SK-N-SH (cell line): ENCODE measurements at regions not wholly inside any gene's neighbourhood (a gene's known extent, or its start where the extent isn't known, plus 50 kb on each side); places are given as distances from the start of the nearest gene placed in this dataset.

ENCODE experiments used
- CTCF ChIA-PET: fragments of 300-600, 350-600 bp; formaldehyde crosslinking; extraction: SDS; loops from one replicate; lab custom pipeline; 2021; lab: Yijun Ruan, JAX
- POLR2A ChIA-PET: fragments of 350-600 bp; sonication (Branson Sonifier 250); formaldehyde crosslinking; extraction: SDS; loops from one replicate; lab custom pipeline; 2020; ENCODE audit warnings: antibody characterized with exemption, inconsistent platforms; lab: Yijun Ruan, JAX
- DNase-seq: peaks from one replicate; pipeline ENCODE4 v3.0.0; 2012
- H2AFZ ChIP-seq: fragments of 200-600 bp; sonication (generic); 2 replicates; pipeline ENCODE4 v1.8.1; 2016; ENCODE audit warnings: antibody characterized with exemption, mild to moderate bottlenecking, low read depth
- H3F3A ChIP-seq: fragments of 200-600 bp; sonication (generic); replicated peaks from 2 replicates; pipeline ENCODE3; 2016; ENCODE audit warnings: antibody characterized with exemption, mild to moderate bottlenecking; ENCODE audit not compliant: insufficient read depth
- H3K27ac ChIP-seq, 2 experiments: fragments of 200-500 bp in 1 of 2; fragments of 200-600 bp in 1 of 2; sonication (Bioruptor generic) in 1 of 2; sonication (generic), shearing (Covaris generic) in 1 of 2; 2 replicates each; pipeline versions ENCODE4 v1.5.1 to v1.6.1; 2014 to 2016; ENCODE audit warnings: low read depth in 2 of 2, inconsistent platforms in 1 of 2, low read length in 1 of 2, mild to moderate bottlenecking in 1 of 2, mixed read lengths in 1 of 2
- H3K27me3 ChIP-seq: fragments of 200-600 bp; sonication (generic), shearing (Covaris generic); 2 replicates; pipeline ENCODE4 v1.6.1; 2016; ENCODE audit warnings: mixed run types; ENCODE audit not compliant: insufficient read depth
- H3K36me3 ChIP-seq, 2 experiments: fragments of 200-500 bp in 1 of 2; fragments of 200-600 bp in 1 of 2; sonication (Bioruptor generic) in 1 of 2; sonication (generic) in 1 of 2; replicated peaks in 1 of 2; 2 replicates each; pipeline versions ENCODE3 to v1.5.1; 2014 to 2016; ENCODE audit warnings: low read length in 1 of 2, mild to moderate bottlenecking in 1 of 2; ENCODE audit not compliant: insufficient read depth in 2 of 2, control insufficient read depth in 1 of 2
- H3K4me1 ChIP-seq, 2 experiments: fragments of 200-500 bp in 1 of 2; fragments of 200-600 bp in 1 of 2; sonication (Bioruptor generic) in 1 of 2; sonication (generic), shearing (Covaris generic) in 1 of 2; 2 replicates each; pipeline versions ENCODE4 v1.5.1 to v1.6.1; 2014 to 2016; ENCODE audit warnings: low read depth in 1 of 2, low read length in 1 of 2, mixed run types in 1 of 2; ENCODE audit not compliant: insufficient read depth in 2 of 2, control insufficient read depth in 1 of 2
- H3K4me2 ChIP-seq: fragments of 200-600 bp; sonication (generic), shearing (Covaris generic); 2 replicates; pipeline ENCODE4 v1.6.1; 2017; ENCODE audit warnings: mixed run types
- H3K4me3 ChIP-seq, 2 experiments: fragments of 200-500 bp in 1 of 2; fragments of 200-600 bp in 1 of 2; sonication (Bioruptor generic) in 1 of 2; sonication (generic), shearing (Covaris generic) in 1 of 2; 2 replicates each; pipeline versions ENCODE4 v1.5.1 to v1.8.1; 2014 to 2016; ENCODE audit warnings: low read depth in 2 of 2, inconsistent platforms in 1 of 2, low read length in 1 of 2, mild to moderate bottlenecking in 1 of 2, mixed read lengths in 1 of 2, moderate library complexity in 1 of 2
- H3K79me2 ChIP-seq: fragments of 200-600 bp; sonication (generic); 2 replicates; pipeline ENCODE4 v1.8.1; 2017; ENCODE audit warnings: mild to moderate bottlenecking; ENCODE audit not compliant: insufficient read depth
- H3K9ac ChIP-seq: fragments of 200-600 bp; sonication (generic); 2 replicates; pipeline ENCODE4 v1.6.1; 2017; ENCODE audit warnings: mixed run types
- H3K9me2 ChIP-seq: fragments of 200-600 bp; sonication (generic); 2 replicates; pipeline ENCODE4 v1.6.1; 2017; ENCODE audit warnings: mixed run types
- H3K9me3 ChIP-seq: fragments of 200-600 bp; sonication (generic); 2 replicates; pipeline ENCODE4 v1.6.1; 2017; ENCODE audit warnings: mixed run types, mild to moderate bottlenecking, moderate library complexity
- H4K20me1 ChIP-seq: fragments of 200-600 bp; sonication (generic); 2 replicates; pipeline ENCODE4 v1.6.1; 2017; ENCODE audit warnings: mild to moderate bottlenecking, mixed run types; ENCODE audit not compliant: insufficient read depth
- CHD2 ChIP-seq: fragments of 150-350 bp; IDR thresholded peaks from 2 replicates; pipeline ENCODE4 v1.6.1; 2018; ENCODE audit warnings: low read length; ENCODE audit not compliant: partially characterized antibody
- EZH2phosphoT487 ChIP-seq: fragments of 200-600 bp; sonication (generic); IDR thresholded peaks from 2 replicates; pipeline ENCODE4 v1.6.1; 2017; ENCODE audit warnings: low read depth, mixed run types, mild to moderate bottlenecking, antibody characterized with exemption, moderate library complexity, borderline replicate concordance
- FOSL2 ChIP-seq: IDR thresholded peaks from 2 replicates; pipeline ENCODE4 v1.4.0; 2012; ENCODE audit warnings: low read depth, mild to moderate bottlenecking, moderate library complexity, borderline replicate concordance
- GABPA ChIP-seq: IDR thresholded peaks from 2 replicates; pipeline ENCODE4 v1.4.0; 2012; ENCODE audit warnings: low read depth, mild to moderate bottlenecking
- GATA2 ChIP-seq: sonication (generic); formaldehyde crosslinking; IDR thresholded peaks from 2 replicates; pipeline ENCODE4 v1.5.0; 2020; ENCODE audit warnings: mild to moderate bottlenecking, missing genetic modification reagents
- MEF2A ChIP-seq: IDR thresholded peaks from 2 replicates; pipeline ENCODE4 v1.4.0; 2012; ENCODE audit warnings: low read depth, borderline replicate concordance
- NFIC ChIP-seq: IDR thresholded peaks from 2 replicates; pipeline ENCODE4 v1.4.0; 2012; ENCODE audit warnings: borderline replicate concordance
- PBX3 ChIP-seq: IDR thresholded peaks from 2 replicates; pipeline ENCODE4; 2012
- RAD21 ChIP-seq: IDR thresholded peaks from 2 replicates; pipeline ENCODE4 v1.6.1; 2012; ENCODE audit warnings: mild to moderate bottlenecking, low read length
- RFX5 ChIP-seq: IDR thresholded peaks from 2 replicates; pipeline ENCODE4 v1.6.1; 2012; ENCODE audit warnings: mild to moderate bottlenecking, improper control_type of control experiment, low read length
- SMC3 ChIP-seq: IDR thresholded peaks from 2 replicates; pipeline ENCODE4 v1.6.1; 2012; ENCODE audit warnings: low read depth, low read length, improper control_type of control experiment
- TAF1 ChIP-seq: IDR thresholded peaks from 2 replicates; pipeline ENCODE4 v1.6.1; 2012; ENCODE audit warnings: low read depth, mild to moderate bottlenecking, low read length, moderate library complexity, borderline replicate concordance
- TEAD4 ChIP-seq: IDR thresholded peaks from 2 replicates; pipeline ENCODE4 v1.4.0; 2012; ENCODE audit warnings: mild to moderate bottlenecking, borderline replicate concordance; ENCODE audit not compliant: insufficient read depth
- YY1 ChIP-seq: IDR thresholded peaks from 2 replicates; pipeline ENCODE4 v1.4.0; 2012; ENCODE audit warnings: low read depth, mild to moderate bottlenecking
- WGBS: methylation state at CpG from one replicate; pipeline ENCODE4 v1.1.6; 2017; ENCODE audit warnings: low lambda C conversion rate; 5-methylcytosine and 5-hydroxymethylcytosine counted together
- TF ChIP-seq, protein P1 (sequence below): IDR thresholded peaks from 2 replicates; pipeline ENCODE4 v1.6.1; 2012; ENCODE audit warnings: mild to moderate bottlenecking, low read depth, low read length, moderate library complexity

DNA sequence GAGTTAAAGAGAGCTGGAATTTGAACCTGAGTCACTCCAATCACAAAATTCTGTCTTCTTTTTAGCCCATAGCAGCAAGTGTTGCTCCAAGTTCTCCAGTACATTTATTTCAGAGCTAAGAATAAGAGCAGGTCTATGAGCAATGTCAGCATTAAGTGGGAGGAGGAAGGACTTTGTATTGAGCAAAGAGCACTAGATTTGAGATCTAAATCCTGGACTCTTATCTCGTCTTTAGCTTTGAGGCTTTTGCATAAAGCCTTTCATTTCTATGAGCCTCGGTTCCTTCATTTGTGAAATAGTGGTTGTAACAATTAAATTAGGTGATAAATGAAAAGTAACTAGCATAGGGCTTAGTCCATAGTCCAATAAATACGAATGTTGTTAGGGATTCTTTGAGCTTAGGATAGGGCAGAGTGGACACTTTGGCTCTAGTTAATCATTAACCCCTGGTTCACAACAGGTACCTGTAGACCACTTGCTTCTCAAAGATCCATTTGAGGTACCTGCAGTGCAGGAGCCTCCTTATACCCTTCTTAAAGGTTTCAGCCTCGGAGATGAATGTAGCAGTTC lies 464.1 kb upstream of the KLF4 start:
- Histone ChIP-seq H3K9ac (no peak overlapping the region), H3K9me3 (no peaks in the 10 kb centered on the region), H3K4me2 (no peak overlapping the region), H3K9me2 (no peaks in the 10 kb centered on the region), H3F3A (no peaks in the 10 kb centered on the region), H4K20me1 (no peaks in the 10 kb centered on the region), H3K79me2 (no peaks in the 10 kb centered on the region)
- CTCF ChIA-PET = no interaction called here
- POLR2A ChIA-PET = no interaction called here
- no peak for DNase-seq
- TF ChIP-seq FOSL2 (no peak), TEAD4 (no peak), PBX3 (no peak), EZH2phosphoT487 (no peak), YY1 (no peak), NFIC (no peak), GABPA (no peak), RAD21 (no peak), SMC3 (no peak), TAF1 (no peak), RFX5 (no peak), CHD2 (no peak), MEF2A (no peak), GATA2 (CRISPR knock-in tag) (no peak)
- TF ChIP-seq, protein P1, sequence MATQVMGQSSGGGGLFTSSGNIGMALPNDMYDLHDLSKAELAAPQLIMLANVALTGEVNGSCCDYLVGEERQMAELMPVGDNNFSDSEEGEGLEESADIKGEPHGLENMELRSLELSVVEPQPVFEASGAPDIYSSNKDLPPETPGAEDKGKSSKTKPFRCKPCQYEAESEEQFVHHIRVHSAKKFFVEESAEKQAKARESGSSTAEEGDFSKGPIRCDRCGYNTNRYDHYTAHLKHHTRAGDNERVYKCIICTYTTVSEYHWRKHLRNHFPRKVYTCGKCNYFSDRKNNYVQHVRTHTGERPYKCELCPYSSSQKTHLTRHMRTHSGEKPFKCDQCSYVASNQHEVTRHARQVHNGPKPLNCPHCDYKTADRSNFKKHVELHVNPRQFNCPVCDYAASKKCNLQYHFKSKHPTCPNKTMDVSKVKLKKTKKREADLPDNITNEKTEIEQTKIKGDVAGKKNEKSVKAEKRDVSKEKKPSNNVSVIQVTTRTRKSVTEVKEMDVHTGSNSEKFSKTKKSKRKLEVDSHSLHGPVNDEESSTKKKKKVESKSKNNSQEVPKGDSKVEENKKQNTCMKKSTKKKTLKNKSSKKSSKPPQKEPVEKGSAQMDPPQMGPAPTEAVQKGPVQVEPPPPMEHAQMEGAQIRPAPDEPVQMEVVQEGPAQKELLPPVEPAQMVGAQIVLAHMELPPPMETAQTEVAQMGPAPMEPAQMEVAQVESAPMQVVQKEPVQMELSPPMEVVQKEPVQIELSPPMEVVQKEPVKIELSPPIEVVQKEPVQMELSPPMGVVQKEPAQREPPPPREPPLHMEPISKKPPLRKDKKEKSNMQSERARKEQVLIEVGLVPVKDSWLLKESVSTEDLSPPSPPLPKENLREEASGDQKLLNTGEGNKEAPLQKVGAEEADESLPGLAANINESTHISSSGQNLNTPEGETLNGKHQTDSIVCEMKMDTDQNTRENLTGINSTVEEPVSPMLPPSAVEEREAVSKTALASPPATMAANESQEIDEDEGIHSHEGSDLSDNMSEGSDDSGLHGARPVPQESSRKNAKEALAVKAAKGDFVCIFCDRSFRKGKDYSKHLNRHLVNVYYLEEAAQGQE = no peak
- TF ChIP-seq, all 33 proteins: peak for 0
- Histone ChIP-seq H3K36me3 (no peaks in the 10 kb centered on the region), H2AFZ (no peak overlapping the region), H3K4me3 (no peak overlapping the region), H3K4me1 (no peaks in the 10 kb centered on the region), H3K27ac (no peak overlapping the region), H3K27me3 (no peaks in the 10 kb centered on the region; the same call in 1 of the 2 replicates)
- WGBS = 13% methylated on average over 4 of the region's 4 CpGs
